ENCODE measurements at regions not wholly inside any gene's neighbourhood (a gene's known extent, or its start where the extent isn't known, plus 50 kb on each side); places are given as distances from the start of the nearest gene placed in this dataset.

DNA sequence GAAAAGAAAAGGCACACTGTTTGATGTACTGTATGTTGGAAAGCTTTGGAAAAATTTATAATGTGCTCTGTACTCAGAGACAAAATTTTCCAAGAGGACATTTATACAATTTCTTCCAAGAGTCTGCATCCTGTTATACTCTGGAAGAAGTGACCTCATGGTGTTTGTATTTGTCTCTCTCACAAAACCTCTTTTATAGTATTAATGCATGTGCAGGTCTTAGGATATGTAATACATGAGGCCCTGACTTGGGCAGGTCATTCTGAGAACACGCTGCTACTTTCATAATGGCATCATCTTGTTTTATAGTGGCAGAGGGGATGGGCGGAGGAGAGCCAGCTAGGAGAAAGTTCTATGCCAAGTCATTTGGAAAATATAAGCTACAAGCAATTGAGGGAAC lies 72.0 kb upstream of the P3H2 start:
- TF ChIP-seq POLR2AphosphoS5 (IDR thresholded peaks at IDR 0.05; ENCODE audit: borderline replicate concordance, low read depth, low read length), result no peak
- no peak for TF ChIP-seq EZH2 (IDR thresholded peaks at IDR 0.05)

Measured in SK-N-MC (cell line).